ENCODE measurements at regions not wholly inside any gene's neighbourhood (a gene's known extent, or its start where the extent isn't known, plus 50 kb on each side); places are given as distances from the start of the nearest gene placed in this dataset.

DNA sequence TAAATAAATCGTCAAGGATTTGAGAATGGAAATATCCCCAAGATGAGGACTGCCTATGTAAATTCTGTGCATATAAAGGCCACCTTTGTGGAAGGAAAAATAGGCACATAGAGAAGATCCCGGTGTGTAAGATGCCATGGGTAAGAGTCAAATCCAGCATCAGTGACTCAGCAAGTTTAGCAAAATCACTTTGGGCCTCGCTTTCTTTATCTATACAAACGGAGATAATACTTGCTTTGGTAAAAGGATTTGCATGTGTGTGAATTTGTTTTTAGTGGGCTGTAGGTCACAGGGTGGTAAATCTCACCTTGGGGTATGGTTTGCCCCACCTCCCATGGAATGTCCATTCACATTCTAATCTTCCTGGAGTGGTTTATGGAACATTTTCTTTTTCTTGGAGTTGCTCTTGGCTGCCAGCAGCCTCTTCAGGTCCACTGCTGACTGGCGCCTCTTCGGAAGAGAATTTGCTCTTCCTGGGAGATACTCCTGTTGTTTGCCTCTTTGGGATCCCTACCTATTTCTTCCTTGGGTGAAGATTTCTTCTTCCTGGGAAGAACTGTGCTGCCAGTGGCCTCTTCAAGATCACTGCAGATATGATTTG, 587.6 kb downstream of the CDH11 start:
- Histone ChIP-seq H3K9ac (ENCODE audit: low read length) (no peak overlapping the region), H3K4me1 (ENCODE audit: control insufficient read depth, low read depth, low read length) (peaks cover 15% of the 10 kb centered on the region), H3K4me3 (ENCODE audit: low read length) (no peak overlapping the region), H3K36me3 (ENCODE audit: control insufficient read depth, low read depth, low read length) (no peaks in the 10 kb centered on the region), H3K27ac (ENCODE audit: low read length) (no peak overlapping the region), H3K9me3 (ENCODE audit: control insufficient read depth, low read depth, low read length) (no peaks in the 10 kb centered on the region), H3K27me3 (ENCODE audit: control insufficient read depth, insufficient read depth, low read length) (no peaks in the 10 kb centered on the region)

DNA sequence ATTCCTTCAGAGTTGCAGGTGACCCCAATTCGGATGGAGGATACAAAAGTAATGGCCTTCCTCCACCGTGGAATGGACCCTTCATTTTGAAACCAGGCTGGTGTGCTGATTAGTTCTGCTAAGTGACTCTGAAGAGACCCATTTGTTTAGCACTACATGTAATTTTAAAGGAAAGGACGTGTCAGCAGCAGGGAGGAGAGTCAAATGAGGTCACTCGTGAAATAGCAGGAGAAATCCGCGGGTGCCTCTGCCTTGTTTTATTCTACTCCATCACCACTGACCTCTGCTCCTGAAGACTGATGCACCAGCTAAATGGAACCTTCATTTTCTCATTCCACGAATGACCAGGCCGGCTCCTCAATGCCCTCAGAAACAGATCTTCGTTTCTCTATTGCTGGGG, 589.2 kb downstream of the CDH11 start:
- H3K27me3 ChIP-seq (ENCODE audit: control insufficient read depth, insufficient read depth, low read length), result no peaks in the 10 kb centered on the region
- H3K4me3 ChIP-seq (ENCODE audit: low read length), result no peak overlapping the region
- no peaks in the 10 kb centered on the region for H3K9me3 ChIP-seq (ENCODE audit: control insufficient read depth, low read depth, low read length)
- no peak overlapping the region for H3K9ac ChIP-seq (ENCODE audit: low read length)
- H3K27ac ChIP-seq (ENCODE audit: low read length), result no peak overlapping the region
- peaks cover 15% of the 10 kb centered on the region for H3K4me1 ChIP-seq (ENCODE audit: control insufficient read depth, low read depth, low read length)
- H3K36me3 ChIP-seq (ENCODE audit: control insufficient read depth, low read depth, low read length), result no peaks in the 10 kb centered on the region

DNA sequence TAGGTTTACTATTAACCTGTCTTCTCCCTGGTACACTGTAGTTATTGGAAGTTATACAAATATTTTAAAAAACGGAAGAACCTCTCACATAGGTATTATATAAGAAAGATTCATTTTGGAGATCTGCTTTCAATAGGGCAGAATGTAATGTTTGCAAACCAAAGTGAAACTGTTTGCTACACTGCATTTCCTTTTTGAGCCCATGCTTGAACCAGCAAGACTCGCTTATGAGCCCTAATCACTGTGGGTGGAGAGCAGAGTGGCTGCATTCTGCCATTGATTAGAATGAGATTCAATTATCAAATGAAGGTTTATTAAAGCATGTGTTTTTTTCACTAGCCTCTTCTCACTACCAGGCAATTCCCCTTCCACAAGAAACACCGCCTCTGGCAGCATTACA, 589.7 kb downstream of the CDH11 start:
- H3K9ac ChIP-seq (ENCODE audit: low read length), result no peak overlapping the region
- H3K36me3 ChIP-seq (ENCODE audit: control insufficient read depth, low read depth, low read length), result no peaks in the 10 kb centered on the region
- no peaks in the 10 kb centered on the region for H3K27me3 ChIP-seq (ENCODE audit: control insufficient read depth, insufficient read depth, low read length)
- no peak overlapping the region for H3K4me3 ChIP-seq (ENCODE audit: low read length)
- H3K9me3 ChIP-seq (ENCODE audit: control insufficient read depth, low read depth, low read length), result no peaks in the 10 kb centered on the region
- no peak overlapping the region for H3K27ac ChIP-seq (ENCODE audit: low read length)
- peaks cover 15% of the 10 kb centered on the region for H3K4me1 ChIP-seq (ENCODE audit: control insufficient read depth, low read depth, low read length)

DNA sequence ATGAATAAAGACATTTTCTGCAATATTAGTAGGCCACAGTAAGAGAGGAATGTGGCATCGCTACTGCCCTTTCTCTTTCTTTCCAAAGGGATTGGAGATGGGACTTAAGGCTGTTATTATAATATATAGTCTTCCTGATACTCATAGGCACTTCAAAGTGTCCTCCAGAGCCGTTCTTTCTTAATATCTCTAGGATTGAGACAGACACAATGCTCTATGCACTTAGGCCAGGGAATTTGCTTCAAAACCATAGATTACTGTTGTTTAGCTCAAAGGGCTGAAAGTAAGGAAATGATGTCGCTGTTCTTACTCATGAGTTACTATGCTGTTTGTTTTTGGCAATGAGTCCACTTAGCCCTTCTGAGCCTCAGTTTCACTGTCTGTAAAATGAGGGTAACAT, 590.5 kb downstream of the CDH11 start:
- no peaks in the 10 kb centered on the region for H3K36me3 ChIP-seq (ENCODE audit: control insufficient read depth, low read depth, low read length)
- H3K4me1 ChIP-seq (ENCODE audit: control insufficient read depth, low read depth, low read length), result peaks cover 15% of the 10 kb centered on the region
- no peaks in the 10 kb centered on the region for H3K9me3 ChIP-seq (ENCODE audit: control insufficient read depth, low read depth, low read length)
- no peak overlapping the region for H3K27ac ChIP-seq (ENCODE audit: low read length)
- H3K4me3 ChIP-seq (ENCODE audit: low read length), result no peak overlapping the region
- no peak overlapping the region for H3K9ac ChIP-seq (ENCODE audit: low read length)
- no peaks in the 10 kb centered on the region for H3K27me3 ChIP-seq (ENCODE audit: control insufficient read depth, insufficient read depth, low read length)

DNA sequence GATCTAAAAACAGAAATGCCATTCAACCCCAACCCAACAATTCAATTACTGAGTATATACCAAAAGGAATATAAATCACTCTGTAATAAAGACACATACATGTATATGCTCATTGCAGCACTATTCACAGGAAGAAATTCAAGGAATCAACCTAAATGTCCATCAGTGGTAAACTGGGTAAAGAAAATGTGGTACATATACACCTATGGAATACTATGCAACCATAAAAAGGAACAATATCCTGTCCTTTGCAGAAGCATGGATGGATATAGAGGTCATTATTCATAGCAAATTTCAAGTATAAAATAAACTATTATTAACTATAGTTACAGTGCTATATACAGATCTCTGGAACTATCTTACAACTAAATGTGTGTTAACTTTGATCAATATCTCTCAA, 599.3 kb downstream of the CDH11 start:
- no peaks in the 10 kb centered on the region for H3K9me3 ChIP-seq (ENCODE audit: control insufficient read depth, low read depth, low read length)
- no peaks in the 10 kb centered on the region for H3K4me1 ChIP-seq (ENCODE audit: control insufficient read depth, low read depth, low read length)
- H3K27me3 ChIP-seq (ENCODE audit: control insufficient read depth, insufficient read depth, low read length), result no peaks in the 10 kb centered on the region
- H3K4me3 ChIP-seq (ENCODE audit: low read length), result no peak overlapping the region
- H3K36me3 ChIP-seq (ENCODE audit: control insufficient read depth, low read depth, low read length), result no peaks in the 10 kb centered on the region
- no peak overlapping the region for H3K27ac ChIP-seq (ENCODE audit: low read length)
- H3K9ac ChIP-seq (ENCODE audit: low read length), result no peak overlapping the region

DNA sequence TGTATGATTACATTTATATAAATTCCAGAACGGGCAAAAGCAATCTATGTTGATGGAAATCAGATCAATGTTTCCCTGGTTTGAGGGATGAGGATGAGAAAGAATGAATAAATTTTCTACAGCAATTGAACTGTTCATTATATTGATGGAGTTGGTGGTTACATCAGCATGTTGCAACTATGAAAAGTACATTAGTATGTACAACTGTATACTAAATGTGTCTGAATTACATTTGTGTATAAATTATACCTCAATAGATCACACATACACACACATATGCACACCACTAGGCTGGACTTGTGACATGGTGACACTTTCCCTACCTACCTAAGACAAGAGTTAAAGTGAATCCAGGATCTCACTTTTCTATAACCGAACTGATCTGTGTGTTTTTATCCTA, 608.0 kb downstream of the CDH11 start:
- Histone ChIP-seq H3K4me1 (ENCODE audit: control insufficient read depth, low read depth, low read length) (no peaks in the 10 kb centered on the region), H3K27ac (ENCODE audit: low read length) (no peak overlapping the region), H3K27me3 (ENCODE audit: control insufficient read depth, insufficient read depth, low read length) (no peaks in the 10 kb centered on the region), H3K36me3 (ENCODE audit: control insufficient read depth, low read depth, low read length) (no peaks in the 10 kb centered on the region), H3K9me3 (ENCODE audit: control insufficient read depth, low read depth, low read length) (no peaks in the 10 kb centered on the region), H3K9ac (ENCODE audit: low read length) (no peak overlapping the region), H3K4me3 (ENCODE audit: low read length) (no peak overlapping the region)

DNA sequence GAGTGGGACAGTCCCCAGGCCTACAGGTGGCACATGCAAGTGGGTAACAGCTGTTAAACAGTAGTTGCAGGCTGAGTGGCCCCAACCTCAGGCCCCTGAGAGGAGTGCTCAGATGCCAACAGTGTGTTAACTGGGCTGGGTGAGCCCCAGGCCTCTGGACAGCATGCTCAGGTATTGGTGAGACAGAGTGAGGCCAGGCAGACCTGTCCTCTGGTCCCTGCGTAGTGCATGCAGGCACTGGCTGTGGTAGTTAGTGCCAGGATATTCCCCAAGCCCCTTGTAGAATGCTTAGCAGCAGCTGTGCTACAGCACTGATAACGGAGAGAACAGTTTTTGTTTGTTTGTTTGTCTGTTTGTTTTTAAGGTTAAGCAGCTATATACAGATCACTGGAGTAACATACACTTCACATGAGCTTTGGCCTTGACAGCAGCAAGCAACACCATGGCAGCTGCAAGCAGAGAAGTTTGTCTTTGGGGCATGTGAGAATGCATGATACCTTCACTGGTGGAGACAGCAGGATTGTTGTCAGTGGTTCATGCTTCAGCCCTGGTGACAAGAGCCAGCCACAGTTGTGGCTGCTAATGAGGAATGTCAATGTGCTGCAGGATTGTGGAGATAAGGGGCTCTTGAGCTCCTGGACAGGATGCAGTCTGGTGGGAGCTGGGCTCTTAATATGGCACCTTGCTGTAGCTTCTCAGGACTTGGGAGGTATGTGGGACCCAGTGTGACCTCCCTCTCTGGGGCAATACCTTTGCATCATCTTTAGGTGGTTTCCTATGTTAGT, 614.4 kb downstream of the CDH11 start:
- H3K27me3 ChIP-seq (ENCODE audit: control insufficient read depth, insufficient read depth, low read length), result no peaks in the 10 kb centered on the region
- no peaks in the 10 kb centered on the region for H3K9me3 ChIP-seq (ENCODE audit: control insufficient read depth, low read depth, low read length)

DNA sequence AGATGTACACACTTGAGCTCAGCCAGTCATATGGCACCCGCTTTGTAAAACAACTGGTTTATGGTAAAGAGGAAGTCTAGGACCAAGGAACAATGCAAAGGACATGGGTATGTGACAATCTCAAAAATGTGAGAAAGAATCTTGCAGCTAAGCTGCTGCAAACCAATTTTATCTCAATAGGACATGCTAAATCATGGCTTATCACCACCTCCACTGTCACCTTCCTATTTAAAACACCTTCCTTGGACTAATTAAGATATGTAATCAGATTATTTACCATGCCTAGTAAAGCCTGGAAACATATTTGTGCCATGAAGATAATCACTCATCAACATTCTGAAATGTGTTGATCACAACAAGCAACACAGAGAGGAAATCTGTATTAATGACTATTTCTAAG, 622.7 kb downstream of the CDH11 start:
- Histone ChIP-seq H3K9ac (ENCODE audit: low read length) (no peak overlapping the region), H3K9me3 (ENCODE audit: control insufficient read depth, low read depth, low read length) (no peaks in the 10 kb centered on the region), H3K27me3 (ENCODE audit: control insufficient read depth, insufficient read depth, low read length) (no peaks in the 10 kb centered on the region), H3K36me3 (ENCODE audit: control insufficient read depth, low read depth, low read length) (no peaks in the 10 kb centered on the region), H3K4me3 (ENCODE audit: low read length) (no peak overlapping the region), H3K27ac (ENCODE audit: low read length) (no peak overlapping the region), H3K4me1 (ENCODE audit: control insufficient read depth, low read depth, low read length) (no peaks in the 10 kb centered on the region)

More for the DNA sequence above, 614.4 kb downstream of the CDH11 start:
- H3K36me3 ChIP-seq (ENCODE audit: control insufficient read depth, low read depth, low read length), result no peaks in the 10 kb centered on the region
- no peak overlapping the region for H3K27ac ChIP-seq (ENCODE audit: low read length)
- H3K4me3 ChIP-seq (ENCODE audit: low read length), result no peak overlapping the region
- no peak overlapping the region for H3K9ac ChIP-seq (ENCODE audit: low read length)
- H3K4me1 ChIP-seq (ENCODE audit: control insufficient read depth, low read depth, low read length), result no peaks in the 10 kb centered on the region

DNA sequence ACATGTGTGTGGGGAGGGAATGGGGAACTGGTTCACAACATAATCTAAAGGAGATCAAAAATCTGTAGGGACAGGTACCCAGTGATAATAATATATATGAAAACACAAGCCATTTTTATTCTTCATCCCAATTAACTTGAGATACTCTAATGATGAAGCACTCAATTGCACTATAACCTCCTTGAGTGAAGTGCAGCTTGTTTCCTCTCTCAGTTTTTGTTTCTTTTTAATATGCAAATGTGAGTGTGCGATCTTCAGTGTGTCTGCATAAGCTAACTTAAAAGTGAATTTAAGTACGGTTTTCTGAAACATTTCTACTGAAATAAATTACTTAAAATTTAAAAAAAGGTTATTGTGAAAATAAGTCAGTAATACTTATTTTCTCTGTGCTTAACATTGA, 623.5 kb downstream of the CDH11 start:
- no peak overlapping the region for H3K4me3 ChIP-seq (ENCODE audit: low read length)

DNA sequence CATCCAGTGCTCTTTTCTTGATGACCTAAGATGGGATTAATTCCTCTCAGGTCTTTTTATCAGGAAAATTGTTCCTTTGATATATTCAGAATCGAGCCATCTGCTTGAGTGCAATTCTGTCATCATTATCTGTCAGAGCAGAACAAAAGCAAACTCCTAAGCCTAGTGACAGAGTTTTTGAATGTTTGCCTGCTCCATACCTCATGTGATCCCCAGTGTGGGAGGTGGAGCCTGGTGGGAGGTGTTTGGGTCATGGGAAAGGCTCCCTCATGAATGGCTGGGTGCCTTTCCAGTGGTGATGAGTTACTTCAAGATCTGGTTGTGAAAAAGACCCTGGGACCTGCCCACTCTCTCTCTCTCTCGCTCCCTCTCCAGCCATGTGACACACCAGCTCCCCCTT, 628.2 kb downstream of the CDH11 start:
- no peaks in the 10 kb centered on the region for H3K27me3 ChIP-seq (ENCODE audit: control insufficient read depth, insufficient read depth, low read length)
- H3K27ac ChIP-seq (ENCODE audit: low read length), result no peak overlapping the region
- H3K4me1 ChIP-seq (ENCODE audit: control insufficient read depth, low read depth, low read length), result no peaks in the 10 kb centered on the region
- no peak overlapping the region for H3K9ac ChIP-seq (ENCODE audit: low read length)
- H3K4me3 ChIP-seq (ENCODE audit: low read length), result no peak overlapping the region
- H3K36me3 ChIP-seq (ENCODE audit: control insufficient read depth, low read depth, low read length), result no peaks in the 10 kb centered on the region
- no peaks in the 10 kb centered on the region for H3K9me3 ChIP-seq (ENCODE audit: control insufficient read depth, low read depth, low read length)

More for the DNA sequence above, 623.5 kb downstream of the CDH11 start:
- H3K36me3 ChIP-seq (ENCODE audit: control insufficient read depth, low read depth, low read length), result no peaks in the 10 kb centered on the region
- no peaks in the 10 kb centered on the region for H3K4me1 ChIP-seq (ENCODE audit: control insufficient read depth, low read depth, low read length)
- H3K27me3 ChIP-seq (ENCODE audit: control insufficient read depth, insufficient read depth, low read length), result no peaks in the 10 kb centered on the region
- no peaks in the 10 kb centered on the region for H3K9me3 ChIP-seq (ENCODE audit: control insufficient read depth, low read depth, low read length)
- no peak overlapping the region for H3K9ac ChIP-seq (ENCODE audit: low read length)
- no peak overlapping the region for H3K27ac ChIP-seq (ENCODE audit: low read length)

DNA sequence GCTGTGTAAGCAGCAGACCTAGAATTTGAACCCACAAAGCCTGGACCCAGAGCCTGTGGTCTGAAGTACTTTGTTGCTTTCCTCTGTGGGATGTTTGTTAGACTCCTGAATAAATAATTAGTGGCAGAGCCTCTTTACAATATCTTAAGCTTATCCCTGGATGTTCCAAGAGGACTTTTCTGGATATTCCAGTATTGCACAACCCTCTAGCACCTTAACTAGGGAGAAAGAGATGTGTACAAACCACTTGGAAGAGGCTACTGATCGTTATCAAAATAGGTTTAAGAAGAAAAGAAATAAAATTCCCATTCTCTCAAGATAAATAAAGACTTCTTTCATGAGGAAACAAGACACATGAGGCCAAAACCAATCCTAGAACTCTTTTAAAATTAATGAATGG, 632.4 kb downstream of the CDH11 start:
- H3K36me3 ChIP-seq (ENCODE audit: control insufficient read depth, low read depth, low read length), result no peaks in the 10 kb centered on the region
- no peaks in the 10 kb centered on the region for H3K27me3 ChIP-seq (ENCODE audit: control insufficient read depth, insufficient read depth, low read length)
- H3K4me1 ChIP-seq (ENCODE audit: control insufficient read depth, low read depth, low read length), result no peaks in the 10 kb centered on the region
- H3K4me3 ChIP-seq (ENCODE audit: low read length), result no peak overlapping the region
- no peaks in the 10 kb centered on the region for H3K9me3 ChIP-seq (ENCODE audit: control insufficient read depth, low read depth, low read length)
- H3K27ac ChIP-seq (ENCODE audit: low read length), result no peak overlapping the region
- H3K9ac ChIP-seq (ENCODE audit: low read length), result no peak overlapping the region

DNA sequence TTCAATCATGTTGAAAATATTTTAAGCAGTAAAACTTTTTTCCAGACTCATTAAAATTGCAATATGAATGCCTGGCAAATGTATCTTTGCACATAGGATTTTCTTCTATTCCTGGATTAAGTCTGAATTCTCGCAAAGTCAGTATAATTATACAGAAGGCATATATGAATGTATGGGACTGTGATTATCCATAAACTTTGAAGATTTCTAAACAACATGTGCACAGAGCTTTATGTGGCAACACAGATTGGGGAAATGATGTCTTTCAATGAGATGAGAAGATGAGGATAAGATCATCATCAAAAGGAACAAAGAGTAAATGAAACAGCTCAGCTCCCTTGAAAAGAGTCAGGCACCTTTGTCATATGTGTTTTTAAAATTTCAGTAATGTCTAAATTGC, 635.3 kb downstream of the CDH11 start:
- H3K27me3 ChIP-seq (ENCODE audit: control insufficient read depth, insufficient read depth, low read length), result no peaks in the 10 kb centered on the region
- no peaks in the 10 kb centered on the region for H3K36me3 ChIP-seq (ENCODE audit: control insufficient read depth, low read depth, low read length)
- no peaks in the 10 kb centered on the region for H3K9me3 ChIP-seq (ENCODE audit: control insufficient read depth, low read depth, low read length)
- no peak overlapping the region for H3K4me3 ChIP-seq (ENCODE audit: low read length)
- no peak overlapping the region for H3K9ac ChIP-seq (ENCODE audit: low read length)
- H3K4me1 ChIP-seq (ENCODE audit: control insufficient read depth, low read depth, low read length), result peaks cover 4% of the 10 kb centered on the region
- no peak overlapping the region for H3K27ac ChIP-seq (ENCODE audit: low read length)
